Testis (tissue), 2 donors: ENCODE measurements at regions not wholly inside any gene's neighbourhood (a gene's known extent, or its start where the extent isn't known, plus 50 kb on each side); places are given as distances from the start of the nearest gene placed in this dataset.

Source experiments
- CTCF ChIP-seq, 3 experiments: fragments of 450-650 bp in 2 of 3; fragments of 200-600 bp in 1 of 3; sonication (generic) in 1 of 3; IDR thresholded peaks; one replicate each; pipeline ENCODE4 v1.5.1; 2016 to 2019; ENCODE audit warnings: antibody characterized with exemption in 3 of 3, mild to moderate bottlenecking in 2 of 3, moderate library complexity in 1 of 3
- POLR2A ChIP-seq: fragments of 450-650 bp; IDR thresholded peaks from one replicate; pipeline ENCODE4 v1.6.1; 2017; ENCODE audit warnings: antibody characterized with exemption, mild to moderate bottlenecking, moderate library complexity

GRCh38 chr4:37767019-37767418 is 59.5 kb upstream of the PGM2 start:
- no peak for TF ChIP-seq CTCF (IDR thresholded peaks at IDR 0.05)
- no peak for TF ChIP-seq POLR2A
